Astrocyte (in vitro differentiated cells and primary cell): ENCODE measurements at regions not wholly inside any gene's neighbourhood (a gene's known extent, or its start where the extent isn't known, plus 50 kb on each side); places are given as distances from the start of the nearest gene placed in this dataset.
A peak's percentile ranks its signal among the peaks of the same experiment; 100 is the strongest.

ENCODE experiments used
- DNase-seq: peaks from one replicate; pipeline ENCODE4 v3.0.0-alpha.2; 2010; ENCODE audit warnings: low read depth
- FAIRE-seq: peaks from 2 replicates; lab custom pipeline; 2011; peaks lifted over from hg19 to GRCh38; lab: Jason Lieb, UNC
- H2AFZ ChIP-seq: 2 replicates; pipeline ENCODE4 v1.6.0; 2012; ENCODE audit warnings: low read depth, low read length, inconsistent platforms
- H3K27ac ChIP-seq: 2 replicates; pipeline ENCODE4 v1.5.1; 2011; ENCODE audit warnings: low read depth, low read length, inconsistent platforms
- H3K27me3 ChIP-seq: 2 replicates; pipeline ENCODE4 v1.6.0; 2011; ENCODE audit warnings: low read length, inconsistent platforms; ENCODE audit not compliant: insufficient read depth
- H3K36me3 ChIP-seq: 2 replicates; pipeline ENCODE4 v1.5.1; 2011; ENCODE audit warnings: low read length, inconsistent platforms; ENCODE audit not compliant: insufficient read depth
- H3K4me1 ChIP-seq: 2 replicates; pipeline ENCODE4 v1.5.1; 2011; ENCODE audit warnings: low read length, inconsistent platforms; ENCODE audit not compliant: insufficient read depth
- H3K4me2 ChIP-seq: 2 replicates; pipeline ENCODE4 v1.6.0; 2012; ENCODE audit warnings: low read length, inconsistent platforms
- H3K4me3 ChIP-seq: 2 replicates; pipeline ENCODE4 v1.5.1; 2011; ENCODE audit warnings: low read depth, mild to moderate bottlenecking, low read length, inconsistent platforms; ENCODE audit not compliant: insufficient read depth
- H3K79me2 ChIP-seq: 2 replicates; pipeline ENCODE4 v1.6.0; 2012; ENCODE audit warnings: mild to moderate bottlenecking, low read length, inconsistent platforms; ENCODE audit not compliant: insufficient read depth
- H3K9ac ChIP-seq: 2 replicates; pipeline ENCODE4 v1.6.0; 2012; ENCODE audit warnings: mild to moderate bottlenecking, low read length, inconsistent platforms
- H3K9me3 ChIP-seq: 2 replicates; pipeline ENCODE4 v1.5.1; 2012; ENCODE audit warnings: low read depth, mild to moderate bottlenecking, low read length, inconsistent platforms; ENCODE audit not compliant: insufficient read depth
- H4K20me1 ChIP-seq: 2 replicates; pipeline ENCODE4 v1.6.0; 2012; ENCODE audit warnings: low read length, inconsistent platforms; ENCODE audit not compliant: insufficient read depth
- H3K27ac Mint-ChIP-seq: one replicate; pipeline ENCODE4 v1.8.0; 2021; ENCODE audit warnings: mild to moderate bottlenecking, mixed read lengths; ENCODE audit not compliant: unreplicated experiment
- H3K27me3 Mint-ChIP-seq: one replicate; pipeline ENCODE4 v1.8.0; 2021; ENCODE audit warnings: low read depth, mixed read lengths; ENCODE audit not compliant: unreplicated experiment
- H3K36me3 Mint-ChIP-seq: one replicate; pipeline ENCODE4 v1.8.0; 2021; ENCODE audit warnings: low read depth, mixed read lengths; ENCODE audit not compliant: unreplicated experiment
- H3K4me1 Mint-ChIP-seq: one replicate; pipeline ENCODE4 v1.8.0; 2021; ENCODE audit warnings: low read depth, mixed read lengths; ENCODE audit not compliant: unreplicated experiment
- H3K4me3 Mint-ChIP-seq: one replicate; pipeline ENCODE4 v1.8.0; 2021; ENCODE audit warnings: mild to moderate bottlenecking, moderate library complexity, mixed read lengths; ENCODE audit not compliant: unreplicated experiment
- H3K9me3 Mint-ChIP-seq: one replicate; pipeline ENCODE4 v1.8.0; 2021; ENCODE audit warnings: mild to moderate bottlenecking, mixed read lengths; ENCODE audit not compliant: unreplicated experiment
- CTCF ChIP-seq: IDR thresholded peaks from 2 replicates; pipeline ENCODE4 v1.5.1; 2011; ENCODE audit warnings: low read depth, mild to moderate bottlenecking, inconsistent platforms, low read length, moderate library complexity; ENCODE audit not compliant: insufficient read depth
- EZH2 ChIP-seq: IDR thresholded peaks from 2 replicates; pipeline ENCODE4 v1.6.1; 2012; ENCODE audit warnings: mild to moderate bottlenecking, low read length, inconsistent platforms; ENCODE audit not compliant: insufficient read depth

- H3K9me3 Mint-ChIP-seq: peaks cover 2% of the 10 kb centered on the region
- no peaks in the 10 kb centered on the region for H3K27me3 Mint-ChIP-seq
- TF ChIP-seq CTCF: no peak
- no peak for TF ChIP-seq EZH2
- Histone ChIP-seq H3K9ac (no peak overlapping the region), H3K36me3 (no peaks in the 10 kb centered on the region), H3K4me3 (no peak overlapping the region), H3K9me3 (no peaks in the 10 kb centered on the region), H4K20me1 (no peaks in the 10 kb centered on the region), H3K4me2 (no peak overlapping the region), H2AFZ (no peak overlapping the region), H3K27me3 (no peaks in the 10 kb centered on the region), H3K27ac (no peak overlapping the region), H3K79me2 (no peaks in the 10 kb centered on the region), H3K4me1 (no peaks in the 10 kb centered on the region)
- peaks cover 5% of the 10 kb centered on the region for H3K4me1 Mint-ChIP-seq
- peak; percentile 41 for DNase-seq
- FAIRE-seq: no peak
- no peaks in the 10 kb centered on the region for H3K36me3 Mint-ChIP-seq
- H3K4me3 Mint-ChIP-seq: no peak overlapping the region
- no peak overlapping the region for H3K27ac Mint-ChIP-seq
These were observed 954.6 kb downstream of the EPHA3 start for GRCh38 chr3:90062016-90062415.

- TF ChIP-seq CTCF (no peak), EZH2 (no peak)
These were observed 955.3 kb downstream of the EPHA3 start for GRCh38 chr3:90062631-90063200.

GRCh38 chr3:90068783-90069182, 961.4 kb downstream of the EPHA3 start:
- no peak overlapping the region for H2AFZ ChIP-seq
- H3K27ac ChIP-seq: no peak overlapping the region
- no peaks in the 10 kb centered on the region for H3K4me1 ChIP-seq
- DNase-seq (no peak), FAIRE-seq (no peak)
- peaks cover 5% of the 10 kb centered on the region for H3K4me1 Mint-ChIP-seq
- no peaks in the 10 kb centered on the region for H4K20me1 ChIP-seq
- no peaks in the 10 kb centered on the region for H3K36me3 ChIP-seq
- H3K9me3 ChIP-seq: no peaks in the 10 kb centered on the region
- no peaks in the 10 kb centered on the region for H3K27me3 ChIP-seq
- H3K4me3 ChIP-seq: no peak overlapping the region
- no peak for TF ChIP-seq EZH2
- TF ChIP-seq CTCF: no peak
- no peaks in the 10 kb centered on the region for H3K27me3 Mint-ChIP-seq
- H3K36me3 Mint-ChIP-seq: no peaks in the 10 kb centered on the region
- no peak overlapping the region for H3K4me2 ChIP-seq
- H3K4me3 Mint-ChIP-seq: no peak overlapping the region
- H3K79me2 ChIP-seq: no peaks in the 10 kb centered on the region
- peaks cover 2% of the 10 kb centered on the region for H3K9me3 Mint-ChIP-seq
- H3K9ac ChIP-seq: no peak overlapping the region
- no peak overlapping the region for H3K27ac Mint-ChIP-seq

More at GRCh38 chr3:90062631-90063200, 955.3 kb downstream of the EPHA3 start:
- no peak overlapping the region for H2AFZ ChIP-seq
- Mint-ChIP-seq H3K4me3 (no peak overlapping the region), H3K36me3 (no peaks in the 10 kb centered on the region), H3K4me1 (peaks cover 5% of the 10 kb centered on the region), H3K27me3 (no peaks in the 10 kb centered on the region), H3K27ac (no peak overlapping the region), H3K9me3 (peaks cover 2% of the 10 kb centered on the region)
- FAIRE-seq: no peak
- no peak overlapping the region for H3K4me3 ChIP-seq
- H3K27me3 ChIP-seq: no peaks in the 10 kb centered on the region
- H4K20me1 ChIP-seq: no peaks in the 10 kb centered on the region
- no peak for DNase-seq
- no peaks in the 10 kb centered on the region for H3K79me2 ChIP-seq
- H3K36me3 ChIP-seq: no peaks in the 10 kb centered on the region
- H3K9ac ChIP-seq: no peak overlapping the region
- H3K27ac ChIP-seq: no peak overlapping the region
- H3K9me3 ChIP-seq: no peaks in the 10 kb centered on the region
- no peak overlapping the region for H3K4me2 ChIP-seq
- no peaks in the 10 kb centered on the region for H3K4me1 ChIP-seq
